NCI-H446 (cell line): ENCODE measurements at regions not wholly inside any gene's neighbourhood (a gene's known extent, or its start where the extent isn't known, plus 50 kb on each side); places are given as distances from the start of the nearest gene placed in this dataset.

ENCODE experiments used
- DNase-seq, 2 experiments: peaks; one replicate each; lab custom pipeline; 2025; lab: John Stamatoyannopoulos, UW

GRCh38 chr2:3138621-3139020 is 239.0 kb downstream of the EIPR1 start:
- DNase-seq: no peak

- no peak for DNase-seq
Measured at GRCh38 chr2:3137651-3138300, 239.8 kb downstream of the EIPR1 start.

- DNase-seq: no peak
Measured at GRCh38 chr2:3135676-3136075, 241.9 kb downstream of the EIPR1 start.

- DNase-seq: no peak
Measured at GRCh38 chr2:3134026-3134571, 243.5 kb downstream of the EIPR1 start.

GRCh38 chr2:3132966-3133365 is 244.7 kb downstream of the EIPR1 start:
- DNase-seq: no peak

GRCh38 chr2:3132466-3132865 is 245.2 kb downstream of the EIPR1 start:
- DNase-seq: no peak

- DNase-seq: no peak
Measured at GRCh38 chr2:3131636-3132326, 245.8 kb downstream of the EIPR1 start.

GRCh38 chr2:3130889-3131635 is 246.6 kb downstream of the EIPR1 start:
- no peak for DNase-seq

GRCh38 chr2:3130444-3130843 is 247.2 kb downstream of the EIPR1 start:
- DNase-seq: no peak

GRCh38 chr2:3129867-3130266 is 247.8 kb downstream of the EIPR1 start:
- DNase-seq: no peak

GRCh38 chr2:3128786-3129185 is 248.8 kb downstream of the EIPR1 start:
- no peak for DNase-seq

GRCh38 chr2:3127710-3128109 is 249.9 kb downstream of the EIPR1 start:
- no peak for DNase-seq

GRCh38 chr2:3126911-3127621 is 250.6 kb downstream of the EIPR1 start:
- DNase-seq: no peak

- no peak for DNase-seq
Measured at GRCh38 chr2:3126171-3126910, 251.3 kb downstream of the EIPR1 start.

GRCh38 chr2:3125761-3126130 is 251.9 kb downstream of the EIPR1 start:
- DNase-seq: no peak

- DNase-seq: no peak
Measured at GRCh38 chr2:3125001-3125760, 252.4 kb downstream of the EIPR1 start.

GRCh38 chr2:3122525-3122924 is 255.1 kb downstream of the EIPR1 start:
- DNase-seq: no peak

- DNase-seq: no peak
Measured at GRCh38 chr2:3121601-3122000, 256.0 kb downstream of the EIPR1 start.

- DNase-seq: no peak
Measured at GRCh38 chr2:3117650-3118216, 259.9 kb downstream of the EIPR1 start.

- DNase-seq: no peak
Measured at GRCh38 chr2:3116371-3116770, 261.2 kb downstream of the EIPR1 start.
